ENCODE measurements at regions not wholly inside any gene's neighbourhood (a gene's known extent, or its start where the extent isn't known, plus 50 kb on each side); places are given as distances from the start of the nearest gene placed in this dataset.

- no peak for DNase-seq (ENCODE audit: low read depth in 2 of 2)
These were observed 280.5 kb upstream of the JAG1 start for GRCh38 chr20:10954137-10954840.

GRCh38 chr20:10954908-10955580 is 281.2 kb upstream of the JAG1 start:
- no peak for DNase-seq (ENCODE audit: low read depth in 2 of 2)

- DNase-seq (ENCODE audit: low read depth in 2 of 2): no peak
These were observed 284.5 kb upstream of the JAG1 start for GRCh38 chr20:10958279-10958678.

DNA sequence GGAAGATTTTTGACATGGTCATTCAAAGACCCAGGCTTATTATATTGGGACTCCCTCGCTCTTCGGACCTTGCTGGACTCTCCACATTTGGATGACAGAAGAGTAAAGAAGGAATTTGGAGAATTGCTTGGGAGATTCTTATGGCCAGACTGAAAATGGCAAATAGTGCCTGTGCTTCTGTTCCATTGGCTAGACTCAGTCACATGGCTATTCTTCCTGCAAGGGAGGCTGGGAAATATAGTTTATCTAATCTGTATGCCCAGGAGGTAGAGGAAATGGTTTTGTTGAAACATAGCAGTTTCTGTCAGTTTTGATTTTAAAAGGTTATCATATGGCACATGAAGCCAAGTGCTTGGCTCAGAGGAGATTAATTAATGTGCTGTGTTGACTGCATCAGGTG is 286.6 kb upstream of the JAG1 start:
- DNase-seq (ENCODE audit: low read depth in 2 of 2): no peak

DNA sequence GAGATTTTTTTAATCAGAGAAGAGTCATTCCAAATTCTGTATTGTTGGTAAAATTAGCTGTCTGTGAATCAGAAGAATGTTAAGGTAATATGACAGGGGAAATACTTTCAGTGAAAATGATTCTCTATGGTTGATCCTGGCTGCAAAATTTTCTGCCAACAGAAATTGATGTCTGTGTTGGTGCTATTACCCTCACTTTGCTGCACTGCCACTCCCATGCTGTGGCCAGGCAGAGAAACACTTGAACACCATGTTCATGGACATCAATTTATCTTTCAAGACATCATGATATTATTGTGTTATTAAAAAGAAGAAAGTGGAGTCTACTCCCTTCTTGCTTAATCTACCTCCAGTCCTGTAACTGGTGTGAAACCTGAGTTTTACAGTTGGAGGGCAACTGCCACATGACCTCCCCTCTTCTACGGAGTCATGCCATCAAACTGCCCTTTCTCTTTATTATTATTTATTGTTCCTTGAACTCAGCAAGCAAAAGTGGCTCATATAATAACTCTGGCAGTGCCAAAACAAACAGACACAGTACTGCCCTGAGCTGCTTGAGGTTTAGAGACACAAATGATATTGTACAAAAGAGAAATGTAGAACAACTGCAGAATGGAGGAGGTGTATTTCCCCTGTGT is 288.0 kb upstream of the JAG1 start:
- no peak for DNase-seq (ENCODE audit: low read depth in 2 of 2)

DNA sequence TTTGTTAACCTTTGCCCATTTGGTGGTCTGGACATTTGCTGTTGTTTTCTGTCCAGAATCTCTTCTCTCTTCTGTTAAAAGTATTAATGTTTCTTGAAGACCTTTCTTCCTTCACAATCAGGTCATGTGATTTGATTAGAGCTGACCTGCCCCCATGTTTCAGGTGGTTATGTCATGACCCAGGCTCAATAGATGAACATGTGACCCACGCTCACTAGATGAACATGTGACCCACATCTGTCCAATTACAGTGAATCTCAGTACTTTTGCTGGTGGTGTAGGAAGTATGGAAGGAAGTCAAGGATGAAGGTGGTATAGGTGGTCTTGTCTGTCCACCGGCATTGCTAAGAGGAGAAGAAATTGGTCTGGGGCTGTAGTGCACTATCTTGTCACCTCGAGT is 289.1 kb upstream of the JAG1 start:
- DNase-seq (ENCODE audit: low read depth in 2 of 2): no peak

- no peak for DNase-seq (ENCODE audit: low read depth in 2 of 2)
These were observed 290.0 kb upstream of the JAG1 start for GRCh38 chr20:10963717-10964266.

DNA sequence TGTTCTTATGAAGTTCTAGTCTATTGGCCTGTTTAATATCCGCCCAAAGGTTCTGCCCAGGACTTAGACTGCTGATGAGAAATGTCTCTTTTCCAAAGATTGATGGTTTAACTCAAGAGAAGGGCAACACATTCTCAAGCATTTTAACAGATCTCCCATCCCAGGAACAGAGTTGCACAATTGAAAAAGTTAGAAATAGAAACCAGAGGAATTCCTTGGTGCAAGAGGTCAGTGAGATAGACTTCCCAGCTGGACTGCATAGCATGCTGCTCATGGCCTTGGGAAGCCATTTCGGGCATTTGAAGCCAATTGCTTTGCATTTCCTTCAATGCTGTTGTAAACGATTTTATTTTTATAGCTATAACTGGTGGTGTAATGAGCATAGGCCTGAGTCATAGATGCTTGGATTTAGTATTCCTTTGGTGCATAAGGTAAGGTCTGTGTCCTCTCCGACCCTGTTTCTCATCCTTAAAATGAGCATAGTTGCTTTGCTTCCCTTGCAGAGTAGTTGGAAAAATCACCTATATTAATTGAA is 292.2 kb upstream of the JAG1 start:
- DNase-seq (ENCODE audit: low read depth in 2 of 2): no peak

DNA sequence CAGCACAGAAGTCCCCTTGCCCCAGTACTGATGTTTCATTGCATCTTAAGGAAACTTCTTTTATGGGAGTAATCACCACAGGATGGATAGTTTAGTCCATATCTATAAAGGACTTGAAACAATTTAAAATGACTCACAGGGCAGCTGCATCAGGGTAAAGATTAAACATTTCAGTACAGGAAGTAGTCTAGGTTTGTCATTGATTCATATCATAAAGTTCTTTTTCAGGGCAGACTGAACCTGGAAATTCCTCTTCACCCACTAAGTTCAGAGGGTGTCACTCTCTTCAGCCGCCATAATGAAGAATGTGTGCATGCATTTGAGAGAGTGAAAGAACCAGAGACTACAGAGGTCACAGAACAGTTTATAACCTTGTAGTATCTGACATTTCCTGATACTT is 296.3 kb upstream of the JAG1 start:
- DNase-seq (ENCODE audit: low read depth in 2 of 2): no peak

DNA sequence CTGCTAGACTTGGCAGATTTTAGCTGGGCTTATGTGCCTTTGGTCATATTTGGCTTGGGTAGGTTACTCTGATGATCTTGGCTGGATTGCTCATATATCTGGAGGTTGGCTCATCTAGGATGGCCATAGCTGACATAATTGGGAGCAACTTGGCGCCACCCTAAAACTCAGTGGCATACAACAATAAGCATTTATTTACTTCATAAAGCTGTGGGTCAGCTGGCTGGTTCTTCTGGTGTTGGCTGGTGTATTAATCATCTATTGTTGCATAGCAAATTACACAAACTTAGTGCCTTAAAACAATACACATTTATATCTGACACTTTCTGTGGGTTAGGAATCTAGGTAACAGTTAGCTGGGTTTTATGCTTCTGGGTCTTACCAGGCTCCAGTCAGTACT is 297.3 kb upstream of the JAG1 start:
- DNase-seq (ENCODE audit: low read depth in 2 of 2): no peak

- no peak for DNase-seq (ENCODE audit: low read depth in 2 of 2)
These were observed 298.5 kb upstream of the JAG1 start for GRCh38 chr20:10972219-10972860.

GRCh38 chr20:10976051-10976450 is 302.3 kb upstream of the JAG1 start:
- DNase-seq (ENCODE audit: low read depth in 2 of 2): no peak

DNA sequence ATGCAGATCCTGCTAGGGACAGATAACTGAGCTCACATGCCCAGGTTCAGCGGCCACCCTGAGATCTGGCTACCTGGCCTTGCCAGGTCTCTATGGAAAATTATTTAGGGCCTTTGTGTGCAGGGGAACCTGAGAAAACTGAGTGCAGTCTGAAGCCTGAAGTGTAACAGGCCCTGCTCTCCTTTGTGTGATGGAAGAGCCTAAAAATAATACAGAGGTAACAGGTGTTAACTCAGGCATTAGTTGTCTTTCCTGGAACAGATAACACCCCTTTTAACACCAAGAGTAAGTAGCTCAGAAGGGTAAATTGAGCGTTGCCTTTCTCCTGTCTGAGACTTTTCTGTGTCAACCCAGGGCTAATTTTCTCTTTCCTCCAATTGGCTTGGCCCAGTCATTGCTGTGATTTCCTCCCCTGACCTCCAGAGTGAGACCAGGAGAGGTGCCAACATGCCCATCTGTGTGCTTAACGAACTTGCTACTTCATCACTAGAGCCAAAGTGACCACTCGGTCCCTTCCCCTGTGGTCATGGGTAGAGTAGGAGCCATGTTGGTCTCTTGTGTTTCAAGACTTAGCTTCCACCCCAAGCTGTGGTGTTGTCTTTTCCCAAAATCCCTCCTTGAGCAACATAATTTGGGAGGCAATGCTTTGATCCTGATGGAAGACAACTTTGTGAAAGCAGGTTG is 304.4 kb upstream of the JAG1 start:
- no peak for DNase-seq (ENCODE audit: low read depth in 2 of 2)

DNA sequence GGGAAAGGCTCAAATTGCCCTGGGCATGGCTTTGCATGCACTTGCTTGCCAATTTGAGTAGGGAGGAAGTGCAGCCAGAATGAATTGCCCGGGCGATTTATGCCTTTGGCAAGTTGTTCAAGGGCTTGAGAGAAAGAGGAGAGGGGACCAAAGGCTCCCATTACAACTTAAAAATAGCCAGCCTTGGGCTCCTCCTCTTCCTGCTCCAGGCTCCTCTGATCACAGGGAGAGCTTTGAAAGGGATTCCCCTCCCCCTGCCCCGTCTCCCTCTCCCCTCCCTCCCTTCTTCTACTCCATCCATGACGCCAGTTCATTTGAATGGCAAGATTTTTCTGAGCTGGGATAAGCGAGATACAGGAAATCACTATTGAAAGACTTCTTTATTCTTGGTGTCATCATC is 304.9 kb upstream of the JAG1 start:
- no peak for DNase-seq (ENCODE audit: low read depth in 2 of 2)

DNA sequence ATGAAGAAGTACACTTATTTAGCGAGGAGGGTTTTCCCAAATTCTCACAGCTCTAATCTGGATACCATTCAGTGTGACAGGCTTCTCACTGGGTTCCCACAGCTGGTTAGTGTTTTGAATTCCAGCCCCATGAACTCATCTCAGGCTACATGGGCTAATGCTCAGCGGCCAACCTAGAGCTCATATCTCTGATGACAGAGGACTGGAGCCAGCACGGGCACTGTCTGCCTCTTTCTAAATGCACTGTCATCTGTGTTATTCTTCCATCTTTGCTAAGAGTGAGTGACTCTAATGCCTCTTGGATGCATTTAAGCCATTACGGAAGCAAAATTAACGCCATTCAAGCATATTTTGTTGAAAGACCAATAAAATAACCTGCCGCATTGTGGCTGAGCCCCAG is 308.9 kb upstream of the JAG1 start:
- no peak for DNase-seq (ENCODE audit: low read depth in 2 of 2)

DNA sequence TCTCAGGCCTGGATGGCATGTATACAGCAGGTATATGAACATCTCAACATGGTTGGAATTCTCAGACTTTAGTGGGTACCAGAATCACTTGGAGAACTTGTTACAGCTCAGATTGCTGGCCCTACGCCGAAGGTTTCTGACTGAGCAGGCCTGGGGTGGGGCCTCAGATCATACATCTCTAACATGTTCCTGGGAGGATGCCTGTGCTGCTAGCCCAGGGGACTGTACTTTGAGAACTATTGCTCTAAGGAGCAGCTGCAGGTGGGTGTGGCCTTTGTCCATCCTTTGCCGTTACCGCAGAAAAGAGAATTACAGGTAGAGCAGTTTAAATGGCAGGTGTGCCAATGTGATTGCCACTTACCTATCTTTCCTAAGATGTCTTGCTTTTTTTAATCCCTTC is 310.5 kb upstream of the JAG1 start:
- no peak for DNase-seq (ENCODE audit: low read depth in 2 of 2)

DNA sequence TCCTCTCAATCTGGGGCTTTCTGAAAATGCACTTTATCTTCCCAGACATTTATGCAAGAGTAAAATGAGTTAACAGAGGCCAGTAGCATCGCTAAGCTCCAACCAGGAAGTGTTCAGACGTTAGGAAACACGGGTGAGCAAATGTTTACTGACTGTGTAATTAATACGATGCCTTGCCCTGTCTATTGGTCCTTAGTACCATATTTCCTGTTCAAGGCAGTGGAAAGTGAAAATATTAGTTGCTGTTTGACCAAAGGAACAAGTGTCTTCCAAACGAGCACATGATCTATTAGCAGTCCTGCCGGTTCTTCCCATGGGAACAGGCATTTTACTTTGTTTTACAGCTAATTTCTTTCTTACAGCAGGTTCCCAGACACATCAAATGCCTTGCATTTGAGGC is 311.1 kb upstream of the JAG1 start:
- DNase-seq (ENCODE audit: low read depth in 2 of 2): no peak

- DNase-seq (ENCODE audit: low read depth in 2 of 2): no peak
These were observed 311.7 kb upstream of the JAG1 start for GRCh38 chr20:10985536-10985935.

DNA sequence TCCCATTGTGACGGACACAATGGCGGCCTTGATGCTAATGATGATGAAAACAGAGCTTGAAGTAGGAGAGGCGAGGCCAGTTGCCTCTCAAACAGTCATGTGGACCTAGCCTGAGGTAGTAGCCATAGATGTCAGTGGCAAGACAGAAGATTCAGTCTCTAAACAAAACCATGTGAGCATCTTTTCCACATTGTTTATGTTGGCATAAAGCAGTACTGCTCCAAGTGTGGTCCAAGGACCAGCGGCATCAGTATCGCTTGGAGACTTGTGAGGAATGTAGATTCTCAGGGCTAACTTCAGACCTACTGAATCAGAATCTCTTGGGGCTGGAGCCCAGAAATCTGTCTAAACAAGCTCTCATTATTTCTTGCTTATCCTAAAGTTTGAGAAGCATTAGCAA is 312.8 kb upstream of the JAG1 start:
- no peak for DNase-seq (ENCODE audit: low read depth in 2 of 2)

DNA sequence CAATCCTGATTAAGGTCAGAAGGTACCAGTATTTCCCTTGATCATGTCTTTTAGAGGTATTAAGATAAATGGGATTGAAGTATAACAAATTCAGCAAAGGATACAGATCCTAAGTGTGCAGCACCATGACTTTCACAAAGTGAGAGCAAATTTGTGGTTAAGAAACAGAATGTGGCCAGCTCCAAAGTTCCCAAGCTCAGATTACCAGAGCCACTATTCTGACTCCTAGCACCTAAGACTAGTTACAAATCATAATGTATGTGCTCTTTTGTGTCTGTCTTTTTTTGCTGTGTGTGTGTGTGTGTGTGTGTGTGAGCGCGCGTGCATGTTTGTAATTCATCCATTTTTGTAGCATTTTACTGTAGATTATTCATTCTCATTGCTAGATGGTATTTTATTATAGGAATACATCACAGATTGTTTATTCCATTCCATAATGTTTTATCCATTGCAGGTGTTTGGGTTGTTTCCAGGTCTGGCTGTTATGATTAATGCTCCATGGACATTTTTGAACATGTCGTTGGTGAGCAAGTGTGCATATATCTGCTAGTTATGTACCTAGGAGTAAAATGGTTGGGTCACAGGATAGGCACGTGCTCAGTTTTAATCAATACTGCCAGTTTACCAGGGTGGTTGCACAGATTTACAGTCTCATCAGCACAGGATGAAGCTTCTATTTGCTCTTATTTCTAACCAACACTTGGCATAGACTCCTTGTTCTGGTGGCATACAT is 314.0 kb upstream of the JAG1 start:
- no peak for DNase-seq (ENCODE audit: low read depth in 2 of 2)
